ENCODE measurements at regions not wholly inside any gene's neighbourhood (a gene's known extent, or its start where the extent isn't known, plus 50 kb on each side); places are given as distances from the start of the nearest gene placed in this dataset.

DNA sequence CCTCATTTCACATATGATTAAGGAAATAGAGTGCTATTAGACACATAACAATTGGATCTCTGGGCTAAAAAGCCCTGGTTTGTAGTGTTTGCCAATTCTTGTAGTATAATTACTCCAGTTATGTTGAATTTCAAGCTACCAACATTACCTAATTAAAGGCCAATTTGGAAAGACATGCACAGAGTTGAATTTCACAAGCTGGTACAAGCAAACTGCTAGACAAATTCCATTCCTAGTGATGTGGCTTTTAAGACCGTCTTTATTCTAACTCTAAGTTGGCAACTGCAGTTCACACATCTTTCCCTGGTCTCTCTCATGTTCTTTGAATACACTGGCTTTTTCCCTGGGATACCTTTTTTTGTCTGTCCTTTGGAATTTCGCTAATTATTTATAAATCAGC is 384.1 kb upstream of the CNTNAP2 start:
- TF ChIP-seq TARDBP (IDR thresholded peaks at IDR 0.05) = no peak
- TF ChIP-seq HDGF (IDR thresholded peaks at IDR 0.05; ENCODE audit: borderline replicate concordance) = no peak
- TF ChIP-seq ARNT (IDR thresholded peaks at IDR 0.05) = no peak
- TF ChIP-seq FOXA1 (IDR thresholded peaks at IDR 0.05) = no peak
- TF ChIP-seq SP1 (IDR thresholded peaks at IDR 0.05) = no peak
- TF ChIP-seq SUZ12 (IDR thresholded peaks at IDR 0.05) = no peak
- no peak for TF ChIP-seq PKNOX1 (IDR thresholded peaks at IDR 0.05)
- no peak for TF ChIP-seq FOXM1 (IDR thresholded peaks at IDR 0.05; ENCODE audit: borderline replicate concordance)
- no peak for TF ChIP-seq BHLHE40 (IDR thresholded peaks at IDR 0.05; ENCODE audit: borderline replicate concordance)
